AG09309 (cell line): ENCODE measurements at regions not wholly inside any gene's neighbourhood (a gene's known extent, or its start where the extent isn't known, plus 50 kb on each side); places are given as distances from the start of the nearest gene placed in this dataset.

ENCODE experiments used
- DNase-seq: peaks from one replicate; pipeline ENCODE4 v3.0.0-alpha.2; 2010; ENCODE audit warnings: low read depth
- H3K4me3 ChIP-seq: 2 replicates; pipeline ENCODE4 v1.5.1; 2011; ENCODE audit warnings: mild to moderate bottlenecking, low read depth, low read length, moderate library complexity; ENCODE audit not compliant: control insufficient read depth
- CTCF ChIP-seq: IDR thresholded peaks from 2 replicates; pipeline ENCODE4 v1.5.1; 2011; ENCODE audit warnings: mild to moderate bottlenecking, low read depth, low read length, inconsistent platforms; ENCODE audit not compliant: insufficient read depth, control insufficient read depth; ENCODE audit errors: missing control alignments

GRCh38 chr18:54031243-54031642, 193.2 kb downstream of the MBD2 start:
- TF ChIP-seq CTCF = no peak
- no peak overlapping the region for H3K4me3 ChIP-seq
- no peak for DNase-seq

DNA sequence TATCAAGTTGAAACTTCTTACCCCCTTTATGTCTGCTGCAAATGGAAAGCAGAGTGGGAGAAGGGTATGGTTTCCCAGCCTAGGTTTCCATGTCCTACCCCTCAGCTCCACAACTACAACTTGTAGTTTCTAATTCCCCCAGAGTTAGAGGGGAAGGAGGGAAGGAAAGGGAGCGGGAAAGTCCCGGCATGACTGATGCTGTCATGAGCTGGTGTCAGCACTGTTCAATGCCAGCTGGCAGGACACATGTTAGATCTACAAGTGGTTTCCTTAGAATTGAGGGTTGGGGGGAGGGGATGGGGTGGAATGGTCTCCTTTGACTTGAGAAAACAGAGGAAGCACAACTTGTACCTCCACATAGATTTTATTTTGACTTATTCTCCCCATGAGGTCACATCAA, 194.0 kb downstream of the MBD2 start:
- no peak for DNase-seq
- H3K4me3 ChIP-seq = no peak overlapping the region
- no peak for TF ChIP-seq CTCF

- no peak for DNase-seq
- no peak for TF ChIP-seq CTCF
- H3K4me3 ChIP-seq = no peak overlapping the region
These were observed 201.0 kb downstream of the MBD2 start for GRCh38 chr18:54023471-54023870.

- DNase-seq = no peak
- no peak for TF ChIP-seq CTCF
- H3K4me3 ChIP-seq = no peak overlapping the region
These were observed 203.5 kb downstream of the MBD2 start for GRCh38 chr18:54020966-54021365.

- no peak for DNase-seq
- no peak for TF ChIP-seq CTCF
- no peak overlapping the region for H3K4me3 ChIP-seq
These were observed 204.2 kb downstream of the MBD2 start for GRCh38 chr18:54020156-54020745.

- TF ChIP-seq CTCF = no peak
- no peak for DNase-seq
- no peak overlapping the region for H3K4me3 ChIP-seq
These were observed 204.8 kb downstream of the MBD2 start for GRCh38 chr18:54019641-54020040.

DNA sequence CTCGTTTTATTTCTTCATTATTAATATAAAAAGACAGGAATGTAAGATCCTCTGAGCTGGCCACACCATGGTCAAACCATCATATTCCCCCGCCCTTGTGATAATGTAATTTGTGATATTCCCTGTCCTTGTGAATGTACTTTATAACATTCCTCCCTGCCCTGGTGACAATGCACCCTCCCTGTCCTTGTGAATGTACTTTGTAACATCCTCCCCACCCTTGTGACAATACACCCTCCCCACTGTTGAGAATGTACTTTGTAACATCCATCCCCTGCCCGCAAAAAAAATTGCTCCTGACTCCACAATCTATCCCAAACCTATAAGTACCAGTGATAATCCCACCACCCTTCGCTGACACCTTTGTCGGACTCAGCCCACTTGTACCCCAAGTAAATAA, 211.0 kb downstream of the MBD2 start:
- TF ChIP-seq CTCF = no peak

More for the DNA sequence above, 211.0 kb downstream of the MBD2 start:
- H3K4me3 ChIP-seq = no peak overlapping the region
- no peak for DNase-seq
